NK-92 treated with Interleukin-12 subunit alpha and Interleukin-12 subunit beta, amount 100 ng/mL, for 24 hours (cell line): ENCODE measurements at regions not wholly inside any gene's neighbourhood (a gene's known extent, or its start where the extent isn't known, plus 50 kb on each side); places are given as distances from the start of the nearest gene placed in this dataset.

Experiments used
- DNase-seq: peaks from one replicate; lab custom pipeline; 2025; lab: John Stamatoyannopoulos, UW

DNA sequence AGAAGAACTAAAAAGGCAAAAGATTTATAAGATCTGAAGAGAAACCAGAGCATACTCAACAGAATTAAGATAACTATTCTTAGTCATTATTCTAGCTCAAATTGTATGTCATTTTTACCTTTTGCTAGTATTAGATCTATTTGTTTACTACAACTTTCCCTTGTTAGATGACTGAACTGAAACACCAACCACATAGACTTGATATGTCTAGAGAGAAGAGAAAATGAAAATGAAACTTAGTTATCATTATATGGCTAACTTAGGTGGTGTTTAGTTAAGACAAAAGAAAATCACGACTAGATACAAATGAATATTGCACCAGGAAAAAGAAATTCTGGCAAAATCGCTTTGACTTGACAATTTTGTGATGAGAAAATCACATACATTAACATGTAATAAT is 690.8 kb downstream of the PCDH18 start:
- DNase-seq = no peak

DNA sequence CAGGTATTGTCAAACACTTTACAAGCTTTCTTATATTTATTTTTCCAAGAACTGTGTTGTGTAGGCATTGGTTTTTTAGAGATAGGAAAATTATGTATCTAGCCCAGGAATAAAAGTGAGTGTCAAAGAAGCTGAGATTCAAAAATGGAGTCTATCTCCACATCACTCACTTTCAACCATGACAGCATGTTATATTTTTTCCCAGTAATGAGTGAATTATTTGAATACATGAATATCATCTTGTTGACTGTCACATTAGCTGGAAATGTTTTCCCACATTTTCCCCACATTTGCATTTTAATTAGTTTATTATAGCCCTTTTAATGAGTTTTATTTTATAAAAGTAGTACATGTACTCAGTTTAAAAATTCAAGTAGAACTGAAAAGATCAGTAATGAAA is 693.7 kb downstream of the PCDH18 start:
- no peak for DNase-seq

DNA sequence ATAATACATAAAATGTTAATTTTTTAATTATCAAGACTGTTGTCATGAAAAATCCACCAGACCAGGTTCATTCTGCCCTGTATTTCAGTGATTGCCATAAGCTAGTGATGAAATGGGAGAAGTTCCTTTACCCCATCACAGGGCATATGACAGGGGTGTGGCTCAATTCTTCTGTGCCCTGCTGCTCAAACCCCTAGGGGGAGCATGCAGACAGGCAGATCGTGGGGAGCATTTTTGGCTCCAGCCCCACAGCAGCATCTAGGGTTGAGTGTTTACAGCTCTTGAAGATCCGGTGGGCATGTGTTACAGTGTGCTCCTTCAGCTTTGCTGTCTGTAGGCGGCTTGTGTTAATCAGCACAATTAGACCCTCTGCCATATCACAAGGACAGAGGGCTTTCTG is 700.7 kb downstream of the PCDH18 start:
- DNase-seq = no peak

DNA sequence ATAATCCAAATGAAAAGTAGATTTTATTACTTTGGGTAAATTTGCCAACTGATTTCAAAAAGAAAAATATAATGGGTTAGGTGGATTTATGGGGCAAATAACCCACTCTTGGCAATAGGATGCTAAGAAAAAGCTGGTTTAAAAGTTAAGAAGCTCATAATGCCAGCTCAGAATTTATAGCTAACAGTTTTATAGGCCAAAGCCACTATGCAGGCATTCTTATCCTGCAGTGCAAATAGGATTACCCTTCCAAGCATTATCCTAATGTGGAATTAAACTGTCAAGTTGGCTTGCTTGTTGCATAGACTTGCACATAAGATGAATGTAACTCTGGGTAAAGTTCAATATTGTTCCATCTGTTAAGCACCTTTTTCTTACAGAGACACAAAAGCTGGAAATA is 703.0 kb downstream of the PCDH18 start:
- DNase-seq = no peak

DNA sequence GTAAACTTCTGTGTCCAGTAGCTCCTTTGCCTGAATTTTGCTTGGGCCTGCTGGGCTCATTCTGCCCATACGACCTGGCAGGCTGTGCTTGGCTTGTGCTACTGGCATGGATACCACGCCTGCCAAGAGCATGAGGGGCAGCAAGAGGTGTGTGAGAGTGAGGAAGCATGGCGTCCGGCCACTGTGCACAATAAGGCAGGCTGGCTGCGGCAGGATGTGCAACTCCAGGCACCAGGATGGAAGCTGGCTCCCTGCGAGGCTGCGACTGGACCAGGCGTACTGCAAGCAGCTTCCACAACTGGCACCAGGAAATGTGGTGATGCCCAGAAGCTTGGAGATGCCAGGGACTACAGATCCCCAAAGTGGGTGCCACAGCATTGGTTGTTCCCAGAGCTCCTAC is 709.3 kb downstream of the PCDH18 start:
- no peak for DNase-seq

DNA sequence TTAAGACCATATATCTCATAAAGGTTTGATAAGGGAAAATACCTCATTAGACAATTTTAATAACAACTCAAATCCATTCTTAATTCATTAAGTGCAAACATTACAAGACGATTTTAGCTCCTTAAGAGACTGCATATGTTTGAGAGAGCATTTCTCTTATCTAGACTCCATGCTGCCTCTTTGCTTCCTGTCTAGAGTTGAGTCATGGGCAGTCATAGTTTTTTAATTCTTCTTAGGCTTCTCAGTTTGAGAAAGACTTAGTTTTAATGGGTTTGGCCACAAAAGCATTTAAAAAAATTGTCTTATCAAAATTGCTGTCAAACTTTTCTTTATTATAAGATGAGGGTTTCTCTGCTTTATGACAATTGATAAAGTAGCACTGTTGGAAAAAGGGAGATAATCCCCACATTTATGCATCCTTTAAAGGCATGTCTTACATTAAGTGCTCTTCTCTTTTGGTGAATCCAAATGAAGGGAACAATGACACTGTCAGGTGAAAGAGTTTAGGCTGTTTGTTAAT is 713.4 kb downstream of the PCDH18 start:
- no peak for DNase-seq

DNA sequence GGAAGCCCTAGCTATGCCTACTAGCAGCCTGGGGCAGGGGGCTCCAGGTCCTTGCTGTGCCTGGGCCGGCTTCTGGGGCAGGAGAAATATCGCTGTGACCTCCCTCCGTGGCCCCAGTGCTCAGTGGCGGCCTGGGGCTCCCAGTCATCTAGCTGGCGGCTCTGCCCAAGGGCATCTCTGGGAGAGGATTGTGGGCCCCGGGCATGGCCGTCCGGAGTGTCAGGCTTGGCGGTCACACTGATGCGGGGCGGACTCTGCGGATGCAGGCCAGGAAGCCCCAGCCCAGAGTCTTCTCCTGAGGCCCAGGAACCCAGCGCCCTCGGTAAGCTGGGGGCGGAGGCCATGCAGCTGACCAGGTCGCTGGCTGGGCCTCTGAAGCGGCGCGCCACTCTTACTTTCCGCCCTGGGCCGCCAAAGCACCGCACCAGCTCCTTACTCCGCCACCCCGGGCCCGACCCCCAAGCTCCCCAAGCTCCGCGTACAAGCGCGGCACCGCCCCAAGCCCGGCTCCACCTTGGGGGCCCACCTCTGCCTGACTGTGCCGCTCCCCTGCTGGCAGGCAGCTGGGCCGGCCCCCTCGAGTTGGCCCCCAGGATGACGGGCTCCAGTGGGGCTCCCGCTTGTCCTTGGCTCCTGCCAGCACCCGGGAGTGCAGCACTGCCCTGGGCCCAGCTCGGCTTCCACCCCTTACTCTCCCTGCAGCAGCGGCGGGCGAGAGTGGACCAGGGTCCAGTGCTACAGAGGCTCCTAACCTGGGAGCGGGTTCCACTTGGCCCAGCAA is 720.0 kb downstream of the PCDH18 start:
- DNase-seq = no peak

DNA sequence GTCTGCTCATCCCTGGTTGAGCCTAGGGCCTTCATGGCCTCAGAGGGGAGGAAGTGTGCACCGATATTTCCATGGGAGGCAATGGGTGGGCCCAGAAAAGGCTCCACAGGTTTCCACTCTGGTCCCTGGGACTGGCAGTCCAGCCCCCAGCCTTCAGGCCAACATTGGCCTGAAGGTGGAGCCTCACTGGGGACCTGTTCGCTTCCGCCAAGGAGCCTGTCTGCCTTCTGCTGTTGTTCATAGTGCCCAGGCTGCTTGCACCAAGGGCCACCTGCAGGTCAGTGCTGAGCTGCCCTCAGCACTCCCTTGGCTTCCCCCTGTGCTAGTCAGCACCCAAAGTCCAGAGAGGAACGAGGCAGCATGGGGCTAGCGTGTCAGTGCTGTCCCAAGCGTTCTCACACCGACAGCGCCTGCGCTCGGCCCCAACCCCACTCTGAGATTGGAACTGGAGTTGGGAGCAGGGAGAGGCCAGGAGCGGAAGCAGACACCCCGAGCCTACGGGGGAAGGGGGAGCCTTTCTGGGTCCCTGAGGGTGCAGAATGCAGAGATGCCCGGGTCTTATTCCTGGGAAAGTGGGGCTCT is 720.7 kb downstream of the PCDH18 start:
- DNase-seq = no peak

DNA sequence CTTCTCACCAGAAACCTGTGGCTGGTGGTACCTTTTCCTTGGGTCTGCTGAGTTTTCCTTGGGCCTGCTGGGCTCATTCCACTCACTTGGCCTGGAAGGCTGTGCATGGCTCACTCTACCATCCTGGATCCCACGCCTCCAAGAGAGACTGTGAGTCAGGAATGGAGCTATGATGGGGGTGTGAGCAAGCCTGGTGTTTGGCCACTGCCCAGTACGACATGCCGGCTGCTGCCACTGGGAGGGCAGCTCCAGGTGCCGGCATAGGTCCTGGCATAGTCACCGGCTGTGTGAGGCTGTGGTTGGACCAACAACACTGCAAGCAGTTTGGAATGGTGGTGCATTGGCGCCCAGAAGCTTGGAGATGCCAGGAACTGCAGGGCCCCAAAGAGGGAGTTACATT is 721.7 kb downstream of the PCDH18 start:
- DNase-seq = no peak

DNA sequence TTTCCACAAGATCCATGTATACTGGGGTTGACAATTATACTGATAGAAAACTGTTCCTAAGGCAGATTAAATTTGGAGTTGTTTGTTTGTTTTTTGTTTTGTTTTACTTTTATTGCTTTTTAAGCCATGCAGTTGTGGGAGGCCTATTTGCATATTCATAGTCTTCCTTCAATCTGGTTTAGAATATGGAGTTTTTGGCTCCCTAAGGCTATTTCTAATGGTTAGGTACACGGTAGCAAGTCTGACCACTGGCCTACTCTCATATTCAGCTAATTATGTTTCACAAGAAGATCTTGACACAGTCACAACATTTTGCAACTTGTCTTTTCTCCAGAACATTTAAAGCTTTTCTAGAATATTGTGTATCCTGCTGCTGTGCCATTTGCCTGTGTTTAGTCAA is 725.5 kb downstream of the PCDH18 start:
- DNase-seq = no peak

DNA sequence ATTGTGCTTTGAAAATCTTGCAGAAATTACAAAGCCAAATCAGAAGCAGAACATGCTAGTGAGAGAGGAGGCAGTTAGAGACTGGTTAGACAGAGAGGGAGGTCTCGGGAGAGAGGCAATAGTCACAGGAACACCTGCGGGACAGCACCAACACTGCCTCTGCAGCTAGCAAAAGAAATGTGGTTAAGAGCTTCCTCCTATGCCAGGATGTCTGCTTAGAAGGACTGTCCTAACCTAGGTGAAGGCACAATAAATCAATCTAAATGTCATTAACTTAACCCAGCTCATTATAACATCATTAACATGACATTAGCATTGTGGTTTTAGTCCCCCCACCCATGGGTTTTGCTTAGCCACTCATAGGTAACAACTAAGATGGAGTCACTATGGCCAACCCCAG is 726.7 kb downstream of the PCDH18 start:
- no peak for DNase-seq

DNA sequence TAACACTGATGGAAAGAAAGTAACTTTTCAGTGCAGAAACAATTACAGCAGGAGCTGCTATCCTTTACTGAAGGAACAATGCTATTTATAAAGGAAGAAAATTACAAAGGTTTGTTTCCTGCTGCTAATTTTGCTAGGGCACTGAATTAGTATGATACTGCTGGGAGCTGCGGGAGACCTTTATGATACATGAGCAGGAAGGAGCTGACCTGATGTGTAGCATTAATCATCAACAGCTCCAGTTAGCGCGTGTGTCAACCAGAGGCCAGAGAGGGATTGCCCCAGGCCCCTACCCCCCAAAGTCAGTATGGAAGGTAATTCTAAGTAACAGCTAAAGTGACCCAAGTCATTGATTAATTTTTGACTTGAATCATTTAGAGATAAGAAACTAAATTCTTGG is 728.9 kb downstream of the PCDH18 start:
- no peak for DNase-seq

DNA sequence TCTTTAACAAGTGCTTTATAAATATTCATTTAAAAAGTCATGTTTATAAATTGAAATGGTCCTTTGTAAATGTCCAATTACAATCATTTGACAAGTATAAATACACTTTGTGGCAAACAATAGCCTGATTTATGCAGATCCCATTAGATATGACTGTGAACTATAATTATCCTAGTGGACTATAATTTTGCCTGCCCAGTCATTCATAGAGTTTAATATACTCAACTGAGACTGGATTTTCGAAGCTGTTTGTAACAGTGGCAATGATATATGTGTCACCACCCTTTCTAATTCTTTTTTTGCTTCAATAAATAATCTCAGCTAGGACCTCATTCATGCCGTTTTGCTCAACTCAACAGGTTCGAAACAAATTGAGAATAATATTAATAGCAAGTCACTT is 732.0 kb downstream of the PCDH18 start:
- DNase-seq = no peak

DNA sequence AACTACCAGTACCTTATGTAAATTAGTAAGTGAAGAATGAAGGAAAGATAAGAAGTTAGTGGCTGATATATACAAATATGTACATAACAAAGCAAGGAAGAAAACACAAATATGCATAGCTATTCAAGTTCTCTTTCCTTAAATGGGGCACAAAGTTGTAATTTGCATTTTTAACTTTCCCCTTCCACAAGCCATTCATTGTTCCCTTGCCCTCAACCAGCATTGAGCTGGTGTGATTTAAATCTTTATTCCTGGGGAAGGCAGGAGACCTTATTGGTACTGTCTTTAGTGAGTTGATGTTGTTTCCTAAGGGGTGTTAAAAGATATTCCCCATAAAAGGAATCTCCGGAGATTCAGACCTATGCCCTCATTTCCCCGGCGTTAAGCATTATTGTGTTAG is 735.3 kb downstream of the PCDH18 start:
- DNase-seq = no peak

DNA sequence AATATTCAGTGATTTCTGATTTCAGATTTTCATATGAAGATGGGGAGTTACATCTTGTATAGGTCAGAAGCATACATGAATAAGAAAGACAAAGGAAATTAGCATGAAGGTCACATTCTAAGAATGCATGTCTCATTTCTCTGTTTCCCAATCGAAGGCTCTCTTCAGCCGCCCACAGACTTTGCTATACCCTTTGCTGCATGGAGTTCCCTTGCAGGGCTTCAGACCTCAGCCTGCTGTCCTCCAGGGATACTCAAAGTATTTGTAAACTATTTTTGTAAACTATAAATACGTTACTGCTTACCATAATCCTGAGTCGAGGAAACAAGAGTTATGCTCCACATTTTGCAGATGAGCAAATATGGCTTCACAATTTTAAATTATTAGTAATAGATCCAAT is 738.4 kb downstream of the PCDH18 start:
- no peak for DNase-seq

DNA sequence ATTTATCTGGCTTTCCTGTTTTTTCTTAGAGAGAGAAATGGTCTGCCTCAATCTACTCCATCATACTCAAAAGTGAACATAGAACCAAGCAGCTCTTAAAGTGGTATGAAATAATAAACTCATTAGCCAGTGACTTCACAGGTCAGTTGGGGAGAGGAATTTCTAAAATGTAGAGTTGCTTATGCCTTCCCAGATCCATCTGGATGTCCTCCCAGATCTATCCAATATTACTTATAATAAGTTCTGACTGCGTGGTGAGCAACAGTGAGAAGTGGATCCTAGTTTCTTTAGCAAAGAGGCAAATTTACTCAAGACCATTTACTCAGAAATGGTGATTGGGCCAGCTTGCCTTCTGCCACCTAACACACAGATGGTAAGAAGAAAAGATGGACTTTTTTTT is 748.0 kb downstream of the PCDH18 start:
- DNase-seq = no peak

DNA sequence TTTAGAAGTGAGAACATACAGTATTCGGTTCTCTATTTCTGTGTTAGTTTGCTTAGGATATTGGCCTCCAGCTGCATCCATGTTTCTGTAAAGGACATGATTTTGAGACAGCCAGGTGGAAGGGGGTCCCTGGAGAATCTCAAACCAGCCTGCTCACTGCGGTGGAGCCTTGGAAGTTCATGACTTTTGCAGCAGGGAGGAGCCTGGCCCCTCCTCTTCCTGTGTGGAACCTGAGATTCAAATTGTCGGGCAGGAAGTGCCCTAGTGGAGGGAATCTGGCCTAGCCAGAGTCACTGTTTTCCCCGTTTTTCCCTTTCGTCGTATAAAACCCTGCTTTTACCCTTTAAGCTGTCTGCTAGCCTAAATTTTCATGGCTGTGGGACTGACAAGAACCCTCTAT is 762.6 kb downstream of the PCDH18 start:
- no peak for DNase-seq

DNA sequence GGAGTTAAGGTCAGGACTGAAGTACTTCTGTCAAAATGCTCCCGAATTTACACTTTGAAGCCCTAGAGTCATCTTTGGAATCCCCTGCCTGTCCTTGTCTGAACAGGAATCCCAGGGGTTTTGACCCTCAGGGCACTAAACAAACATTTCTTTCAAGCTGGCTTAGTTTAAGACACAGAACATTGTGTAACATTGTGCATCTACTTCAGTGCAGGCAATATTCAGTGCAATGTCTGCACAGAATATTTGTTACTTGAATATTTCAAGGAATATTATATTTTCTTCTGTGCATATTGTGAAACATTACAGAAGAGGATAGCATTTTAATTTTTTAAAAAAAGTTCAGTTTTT is 763.4 kb downstream of the PCDH18 start:
- no peak for DNase-seq

DNA sequence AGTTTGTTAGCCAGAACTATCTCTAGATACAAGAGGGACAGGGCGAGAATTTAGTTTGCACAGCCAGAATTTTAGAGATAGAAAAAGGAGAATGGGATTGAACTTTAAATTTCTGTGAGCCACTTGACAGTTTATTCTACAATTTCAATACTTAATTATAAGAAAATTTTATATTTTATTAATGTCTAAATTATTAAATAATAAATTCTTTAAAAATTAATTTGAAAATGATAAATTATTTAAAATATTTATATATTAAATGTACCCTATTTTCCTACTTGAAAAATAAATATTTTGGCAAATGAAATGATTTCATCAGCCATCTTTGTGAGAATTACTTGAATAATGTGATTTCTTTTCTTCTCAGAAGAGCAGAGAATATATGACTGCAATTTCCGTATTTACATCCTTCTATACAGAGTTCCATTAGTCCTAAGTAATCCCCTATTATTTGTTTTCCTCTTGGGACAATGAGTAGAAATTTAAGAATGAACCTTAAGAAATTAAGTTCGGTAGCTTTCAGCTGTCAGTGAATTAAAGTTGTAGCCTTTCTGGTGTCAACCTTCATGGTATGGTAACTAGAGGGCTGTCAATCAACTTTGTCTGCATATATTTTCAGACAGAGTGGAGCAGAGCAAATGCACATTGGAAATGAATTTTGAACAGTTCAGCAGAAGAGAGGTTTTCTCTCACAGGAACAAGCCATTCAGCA is 763.9 kb downstream of the PCDH18 start:
- no peak for DNase-seq

DNA sequence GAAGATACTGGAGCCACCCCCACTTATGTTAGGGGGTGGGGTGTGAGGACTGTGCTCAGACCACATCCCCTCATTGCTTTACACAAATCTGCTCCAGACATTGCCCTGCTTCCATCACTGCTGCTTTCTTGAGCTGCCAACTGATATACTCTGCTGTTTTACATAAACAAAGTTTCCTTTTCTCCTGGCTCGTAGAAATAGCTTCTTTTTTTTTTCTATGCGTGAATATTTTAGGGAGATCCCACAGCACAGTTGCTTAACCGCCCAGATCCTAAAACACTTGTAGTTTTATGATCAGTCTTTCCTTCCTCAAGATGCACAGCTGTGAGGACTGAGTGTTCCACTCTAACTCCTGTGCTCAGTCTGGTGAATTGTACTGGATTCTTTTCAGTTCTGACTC is 768.4 kb downstream of the PCDH18 start:
- no peak for DNase-seq

DNA sequence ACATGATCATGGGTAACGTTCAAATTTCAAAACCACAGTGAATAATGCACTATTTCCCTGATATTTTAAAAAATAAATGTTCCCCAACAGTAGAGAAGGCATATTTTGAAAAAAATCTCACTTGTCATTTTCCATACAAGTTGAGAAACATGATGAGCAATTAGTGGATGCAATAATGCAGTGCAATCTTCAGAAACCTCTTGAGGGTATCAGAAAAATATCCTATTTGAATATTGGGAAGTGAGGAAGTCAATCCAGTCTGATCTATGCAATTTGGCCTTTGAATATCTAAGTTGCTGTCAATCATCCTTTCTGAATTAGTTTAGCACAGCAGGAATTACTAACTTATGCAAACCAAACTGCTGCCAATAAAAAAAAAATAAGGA is 776.8 kb downstream of the PCDH18 start:
- DNase-seq = no peak

DNA sequence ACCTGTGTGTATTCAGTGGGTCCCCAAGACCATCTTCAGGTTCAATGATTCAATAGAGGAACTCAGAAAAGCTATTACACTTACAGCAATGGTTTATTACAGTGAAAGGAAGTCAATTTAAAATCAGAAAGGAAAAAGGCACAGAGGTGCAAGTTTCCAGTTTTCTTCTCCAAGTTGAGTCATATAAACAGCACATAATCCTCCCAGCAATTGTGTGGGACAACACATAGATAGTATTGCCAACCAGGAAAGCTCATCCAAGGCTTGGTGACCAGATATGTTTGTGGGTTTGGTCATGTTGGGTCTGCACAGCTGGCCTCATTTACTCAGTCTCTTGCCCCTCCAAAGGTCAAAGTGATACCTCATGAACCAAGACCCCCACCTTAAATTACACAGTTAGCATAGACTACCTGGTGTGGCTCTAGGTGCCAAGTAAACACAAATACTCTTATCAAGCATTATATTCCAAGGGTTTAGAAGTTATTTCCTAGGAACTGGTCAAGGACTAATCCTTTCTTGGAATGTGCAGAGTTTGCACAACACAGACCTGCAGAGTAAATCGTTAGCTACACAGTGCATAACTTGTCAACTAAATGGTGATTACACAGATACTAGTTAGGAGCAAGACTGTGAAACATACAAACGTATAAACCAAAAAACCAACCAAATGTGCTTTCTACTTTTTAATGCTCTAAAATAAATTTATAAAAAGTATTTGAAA is 777.3 kb downstream of the PCDH18 start:
- no peak for DNase-seq

DNA sequence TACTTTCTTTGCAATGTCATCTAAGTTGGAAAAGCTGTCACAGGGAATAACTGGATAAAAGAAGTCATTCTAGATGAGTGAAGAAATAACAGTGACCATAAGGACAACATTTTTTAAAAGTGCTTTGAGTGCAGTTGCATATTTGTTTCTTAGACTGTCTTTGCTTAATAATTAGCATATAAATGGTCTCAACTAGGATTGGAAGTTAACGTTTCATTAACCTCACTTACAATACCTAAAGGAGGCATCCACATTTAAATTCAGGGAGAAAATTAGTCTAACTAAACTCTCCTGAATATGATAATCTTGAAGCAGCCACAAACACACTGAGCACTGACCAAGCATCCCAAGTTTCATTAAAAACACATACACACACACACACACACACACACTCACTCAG is 780.7 kb downstream of the PCDH18 start:
- DNase-seq = no peak
